NCI-H1694 (cell line): ENCODE measurements at regions not wholly inside any gene's neighbourhood (a gene's known extent, or its start where the extent isn't known, plus 50 kb on each side); places are given as distances from the start of the nearest gene placed in this dataset.

Experiments used
- DNase-seq: peaks from one replicate; lab custom pipeline; 2025; lab: John Stamatoyannopoulos, UW

GRCh38 chr4:24637173-24637572 is 52.8 kb upstream of the DHX15 start:
- no peak for DNase-seq

- DNase-seq = no peak
Observed at GRCh38 chr4:24638396-24638875, 54.1 kb upstream of the DHX15 start.

- no peak for DNase-seq
Observed at GRCh38 chr4:24639714-24640113, 55.4 kb upstream of the DHX15 start.

- DNase-seq = no peak
Observed at GRCh38 chr4:24640366-24640765, 56.0 kb upstream of the DHX15 start.

GRCh38 chr4:24642981-24643547 is 58.7 kb upstream of the DHX15 start:
- DNase-seq = no peak

- DNase-seq = no peak
Observed at GRCh38 chr4:24643774-24644520, 59.6 kb upstream of the DHX15 start.

- no peak for DNase-seq
Observed at GRCh38 chr4:24644983-24645764, 60.8 kb upstream of the DHX15 start.

- no peak for DNase-seq
Observed at GRCh38 chr4:24645765-24646550, 61.6 kb upstream of the DHX15 start.

- DNase-seq = no peak
Observed at GRCh38 chr4:24646798-24647460, 62.6 kb upstream of the DHX15 start.

GRCh38 chr4:24650849-24651640 is 66.7 kb upstream of the DHX15 start:
- DNase-seq = no peak

- DNase-seq = no peak
Observed at GRCh38 chr4:24655326-24655725, 71.0 kb upstream of the DHX15 start.

- DNase-seq = no peak
Observed at GRCh38 chr4:24655971-24656370, 71.6 kb upstream of the DHX15 start.

GRCh38 chr4:24656906-24657305 is 72.6 kb upstream of the DHX15 start:
- no peak for DNase-seq

- DNase-seq = no peak
Observed at GRCh38 chr4:24657768-24658617, 73.6 kb upstream of the DHX15 start.

GRCh38 chr4:24659241-24659961 is 75.0 kb upstream of the DHX15 start:
- no peak for DNase-seq

- no peak for DNase-seq
Observed at GRCh38 chr4:24662056-24662455, 77.7 kb upstream of the DHX15 start.

GRCh38 chr4:24662542-24662941 is 78.2 kb upstream of the DHX15 start:
- DNase-seq = no peak

- no peak for DNase-seq
Observed at GRCh38 chr4:24664956-24665355, 80.6 kb upstream of the DHX15 start.

- DNase-seq = no peak
Observed at GRCh38 chr4:24666316-24666715, 82.0 kb upstream of the DHX15 start.
